ENCODE measurements at regions not wholly inside any gene's neighbourhood (a gene's known extent, or its start where the extent isn't known, plus 50 kb on each side); places are given as distances from the start of the nearest gene placed in this dataset.

GRCh38 chr16:51907680-51908079 is 639.3 kb downstream of the TOX3 start:
- no peak for DNase-seq (ENCODE audit: low spot score)

DNA sequence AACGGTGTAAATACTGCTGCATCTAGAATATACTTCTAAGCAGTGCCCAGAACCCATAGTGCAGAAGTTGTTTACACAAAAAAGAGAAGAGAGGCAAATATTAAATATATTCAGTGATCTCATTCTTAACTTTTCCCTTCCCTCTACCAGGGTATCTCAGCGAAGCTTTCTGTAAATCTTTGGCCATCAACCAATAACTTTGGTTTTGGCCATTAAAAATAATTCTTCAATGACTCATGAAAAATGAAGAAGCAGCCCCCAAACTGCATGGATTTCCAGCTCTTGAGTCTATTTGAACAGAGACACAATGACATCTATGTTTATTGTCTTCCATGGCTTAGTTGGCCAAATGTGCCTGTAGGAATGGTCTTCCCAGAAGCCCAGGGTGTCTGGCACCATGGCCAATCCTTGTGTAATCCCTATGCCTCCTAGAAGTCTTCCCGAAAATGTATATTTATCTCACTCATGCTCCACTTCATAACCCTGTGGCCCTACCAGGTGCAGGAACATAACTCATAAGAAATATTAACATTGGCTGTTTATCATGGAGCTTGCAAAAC is 646.6 kb downstream of the TOX3 start:
- DNase-seq (ENCODE audit: low spot score), result no peak

GRCh38 chr16:51898872-51899271 is 648.1 kb downstream of the TOX3 start:
- no peak for DNase-seq (ENCODE audit: low spot score)

- no peak for DNase-seq (ENCODE audit: low spot score)
Observed at GRCh38 chr16:51896013-51896412, 650.9 kb downstream of the TOX3 start.

DNA sequence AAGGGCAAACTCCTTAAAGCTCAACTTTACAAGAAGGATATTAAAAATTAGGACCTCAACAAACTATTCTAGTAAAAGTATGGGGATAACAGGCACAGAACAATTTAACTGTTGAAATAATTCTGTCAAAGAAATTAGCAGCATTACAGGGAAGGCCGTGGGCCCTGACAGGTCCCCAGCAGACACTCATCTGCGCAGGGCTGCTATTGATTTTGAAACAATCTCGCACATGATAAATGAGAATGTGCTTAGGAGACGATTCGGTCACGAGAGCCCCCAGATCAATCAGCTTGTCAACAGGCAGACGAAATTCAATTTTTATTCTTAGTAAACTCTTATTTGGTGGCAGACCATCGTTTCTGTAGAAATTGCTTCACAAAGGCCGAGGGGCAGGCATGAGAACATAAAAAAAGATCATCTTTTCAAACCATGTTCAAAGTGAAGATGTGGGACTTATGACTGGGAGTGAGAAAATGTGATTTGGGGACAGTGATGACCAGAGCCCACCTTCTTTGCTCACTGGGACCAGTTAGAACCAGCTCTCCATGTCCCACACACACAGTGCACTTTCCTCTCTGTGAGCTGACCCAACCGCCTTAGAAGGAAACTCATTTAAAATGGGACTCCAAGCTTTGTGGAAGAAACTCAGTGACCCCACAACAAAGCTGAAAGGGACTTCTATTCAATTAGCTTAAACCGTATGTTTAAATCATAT is 654.5 kb downstream of the TOX3 start:
- DNase-seq (ENCODE audit: low spot score), result no peak

DNA sequence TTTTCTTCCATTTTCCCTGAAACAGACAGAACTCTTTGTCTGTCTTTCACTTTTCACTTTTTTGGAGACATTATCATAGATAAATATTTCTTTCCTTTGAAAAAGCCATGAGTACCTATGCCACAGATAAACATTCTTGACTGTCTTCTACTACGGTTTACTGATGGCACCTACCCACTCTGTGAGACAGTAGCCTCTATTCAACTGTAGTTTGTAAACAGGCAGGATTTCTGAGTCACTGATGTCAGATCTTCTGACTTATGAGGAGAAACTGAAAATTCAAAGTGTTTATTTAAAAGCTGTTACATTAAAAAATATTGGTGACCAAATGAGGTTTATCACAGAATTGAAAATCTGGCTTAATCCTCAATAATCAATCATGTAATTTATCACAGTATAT is 658.4 kb downstream of the TOX3 start:
- DNase-seq (ENCODE audit: low spot score), result no peak

GRCh38 chr16:51888016-51888415 is 658.9 kb downstream of the TOX3 start:
- no peak for DNase-seq (ENCODE audit: low spot score)

DNA sequence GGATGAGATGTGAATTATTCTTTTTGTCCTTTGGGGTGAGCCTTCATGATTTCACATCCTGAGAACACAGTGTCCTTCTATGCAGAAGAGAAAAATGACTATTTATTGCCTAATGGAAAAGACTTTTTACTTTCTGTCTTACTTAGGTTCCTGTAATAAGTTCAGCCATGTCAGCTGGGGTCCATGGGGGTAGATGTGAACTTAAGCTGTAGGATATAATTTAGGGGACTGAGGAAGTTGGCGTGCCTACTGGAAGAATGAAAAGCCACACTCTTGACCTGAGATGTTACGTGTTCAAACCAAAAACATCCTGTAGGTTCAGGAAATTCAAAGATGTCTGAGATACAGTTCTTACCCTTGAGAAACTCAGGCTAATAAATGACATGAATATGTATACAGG is 660.5 kb downstream of the TOX3 start:
- no peak for DNase-seq (ENCODE audit: low spot score)

- no peak for DNase-seq (ENCODE audit: low spot score)
Observed at GRCh38 chr16:51884773-51885172, 662.2 kb downstream of the TOX3 start.

GRCh38 chr16:51881731-51882130 is 665.2 kb downstream of the TOX3 start:
- no peak for DNase-seq (ENCODE audit: low spot score)

DNA sequence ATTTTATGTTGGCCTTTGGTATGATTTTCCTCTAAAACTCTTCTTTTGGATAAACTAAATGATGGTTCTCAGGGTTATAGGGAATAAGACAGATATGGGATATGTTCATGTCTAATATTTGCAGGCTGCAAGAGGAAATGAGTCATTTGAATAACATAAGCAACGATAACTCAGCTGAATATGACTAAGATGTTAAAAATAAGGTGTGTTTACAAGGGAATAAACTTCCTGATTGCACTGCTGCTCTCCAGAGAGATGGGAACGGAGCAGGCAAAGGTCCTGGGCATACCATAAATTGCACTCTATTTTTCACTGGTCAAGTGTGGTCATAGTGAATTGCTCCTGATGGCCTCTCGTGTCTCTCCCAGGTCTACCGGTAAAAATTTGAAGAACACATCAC is 666.2 kb downstream of the TOX3 start:
- no peak for DNase-seq (ENCODE audit: low spot score)

DNA sequence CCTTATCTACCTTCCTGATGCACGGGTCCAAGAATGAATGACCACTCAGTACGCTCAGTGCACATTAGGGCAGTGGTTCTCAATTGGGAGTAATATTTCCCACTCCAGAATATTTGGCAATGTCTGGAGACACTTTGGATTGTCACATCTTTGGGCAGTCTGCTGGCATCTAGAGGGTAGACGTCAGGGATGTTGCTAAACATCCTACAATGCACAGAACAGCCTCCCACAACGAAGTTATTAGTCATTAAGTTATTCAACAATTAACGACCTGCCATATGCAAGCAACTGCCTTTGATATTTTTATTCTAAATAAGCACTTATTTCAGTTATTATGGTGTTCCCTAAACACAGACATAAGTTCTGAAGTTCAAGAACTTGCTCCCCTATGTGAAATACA is 669.3 kb downstream of the TOX3 start:
- DNase-seq (ENCODE audit: low spot score), result no peak

- no peak for DNase-seq (ENCODE audit: low spot score)
Observed at GRCh38 chr16:51876934-51877333, 670.0 kb downstream of the TOX3 start.

GRCh38 chr16:51876601-51876875 is 670.4 kb downstream of the TOX3 start:
- no peak for DNase-seq (ENCODE audit: low spot score)

DNA sequence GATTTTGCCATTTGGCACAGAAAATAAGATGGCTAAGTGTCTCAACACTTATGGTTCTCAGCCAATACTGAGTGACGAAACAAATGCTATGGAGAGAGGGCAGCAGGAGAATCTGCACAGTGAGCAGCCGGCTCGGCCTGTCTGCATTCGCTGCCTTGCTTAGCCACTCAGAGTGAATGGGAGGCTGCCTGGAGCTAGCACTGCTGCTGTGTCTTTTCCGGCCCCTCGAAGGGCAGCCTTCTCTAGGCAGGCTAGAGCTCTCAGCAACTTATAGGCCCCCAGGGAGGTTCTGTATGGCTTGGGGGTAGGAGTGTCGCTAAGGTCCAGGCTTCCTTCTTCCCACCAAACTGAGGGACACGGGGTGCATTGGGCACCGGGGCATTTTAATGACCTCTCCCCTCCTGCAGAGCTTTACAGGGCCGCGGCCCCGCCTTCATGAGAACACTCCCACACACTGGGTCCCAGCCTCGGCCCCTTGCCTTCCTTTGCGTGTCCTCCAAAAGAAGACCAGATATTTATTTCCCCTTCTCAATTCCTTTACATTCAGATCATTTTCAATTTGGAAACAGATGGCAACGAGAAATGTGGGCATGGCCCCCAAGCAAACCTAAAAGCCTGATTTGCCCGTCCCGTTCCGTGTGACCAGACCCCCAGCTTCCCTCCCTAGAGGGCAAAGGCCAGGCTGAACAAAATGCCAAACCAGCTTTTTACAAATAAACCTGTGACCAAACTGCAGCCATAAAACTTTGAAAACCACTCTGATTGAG is 670.9 kb downstream of the TOX3 start:
- no peak for DNase-seq (ENCODE audit: low spot score)

- DNase-seq (ENCODE audit: low spot score), result no peak
Observed at GRCh38 chr16:51872524-51872923, 674.4 kb downstream of the TOX3 start.

- no peak for DNase-seq (ENCODE audit: low spot score)
Observed at GRCh38 chr16:51870296-51870854, 676.6 kb downstream of the TOX3 start.

DNA sequence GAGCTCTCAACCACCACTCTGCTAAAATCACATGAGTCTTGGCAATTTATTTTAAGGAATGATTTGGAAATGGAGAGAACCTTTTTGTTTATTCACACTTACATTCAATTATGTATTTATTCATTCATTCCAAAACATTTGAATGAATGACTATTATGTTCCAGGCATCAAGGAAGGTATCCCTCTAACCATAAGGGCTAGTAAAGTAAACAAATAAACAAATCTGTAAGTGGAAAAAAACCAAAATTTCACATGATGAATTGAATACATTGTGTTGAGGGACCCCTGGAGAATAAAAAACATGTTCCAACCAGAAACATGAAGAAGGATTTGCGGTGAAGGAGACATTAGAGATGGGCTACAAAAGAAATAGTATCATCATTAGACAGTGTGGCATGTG is 677.8 kb downstream of the TOX3 start:
- no peak for DNase-seq (ENCODE audit: low spot score)

GRCh38 chr16:51868631-51869030 is 678.3 kb downstream of the TOX3 start:
- no peak for DNase-seq (ENCODE audit: low spot score)

- no peak for DNase-seq (ENCODE audit: low spot score)
Observed at GRCh38 chr16:51867386-51868065, 679.4 kb downstream of the TOX3 start.

DNA sequence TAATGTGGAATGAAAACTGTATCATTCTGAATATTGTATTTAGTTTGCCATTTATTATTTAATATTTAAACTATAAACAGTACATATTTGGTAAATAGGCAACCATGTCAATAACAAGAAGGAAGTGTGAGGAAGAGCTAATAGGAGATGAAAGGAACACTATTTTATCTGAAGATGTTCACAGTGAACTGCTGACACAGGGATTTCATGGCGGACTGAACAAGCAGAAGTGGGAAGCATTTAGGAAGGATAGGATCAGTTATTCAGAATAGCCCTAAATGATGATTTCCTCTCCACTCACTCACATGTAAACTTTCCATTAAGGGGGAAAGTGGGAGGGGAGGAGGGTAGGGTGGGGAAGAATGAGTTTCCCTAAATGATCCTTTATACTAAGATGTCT is 682.4 kb downstream of the TOX3 start:
- no peak for DNase-seq (ENCODE audit: low spot score)

- no peak for DNase-seq (ENCODE audit: low spot score)
Observed at GRCh38 chr16:51854401-51854951, 692.5 kb downstream of the TOX3 start.
